H1 (cell line): ENCODE measurements at regions not wholly inside any gene's neighbourhood (a gene's known extent, or its start where the extent isn't known, plus 50 kb on each side); places are given as distances from the start of the nearest gene placed in this dataset.

ENCODE experiments used
- CTCF ChIA-PET: fragments of 300-600 bp; sonication (Branson Sonifier 250); formaldehyde crosslinking; loops from one replicate; lab custom pipeline; 2021; ENCODE audit not compliant: partially characterized antibody; lab: Charles Lee
- POLR2A ChIA-PET: fragments of 300-600 bp; sonication (Branson Sonifier 250); formaldehyde crosslinking; loops from one replicate; lab custom pipeline; 2021; ENCODE audit warnings: inconsistent platforms; ENCODE audit not compliant: partially characterized antibody; lab: Charles Lee
- DNase-seq, 2 experiments: peaks; one replicate each; pipeline versions ENCODE4 v3.0.0 to v3.0.0-alpha.2; 2010 to 2022; ENCODE audit warnings: low spot score in 2 of 2, low read depth in 1 of 2, mixed read lengths in 1 of 2
- FAIRE-seq: peaks from 2 replicates; lab custom pipeline; 2011; peaks lifted over from hg19 to GRCh38; lab: Jason Lieb, UNC
- H2AFZ ChIP-seq: 2 replicates; pipeline ENCODE4 v1.8.1; 2012; ENCODE audit warnings: low read length, inconsistent platforms
- H2AK5ac ChIP-seq: 2 replicates; pipeline ENCODE4 v1.6.1; 2013; ENCODE audit warnings: low read depth, low read length
- H2BK120ac ChIP-seq: replicated peaks from 2 replicates; pipeline ENCODE3; 2013; ENCODE audit warnings: low read depth, low read length, inconsistent platforms
- H2BK12ac ChIP-seq: 2 replicates; pipeline ENCODE4 v1.6.1; 2013; ENCODE audit warnings: low read depth, low read length
- H2BK15ac ChIP-seq: 2 replicates; pipeline ENCODE4 v1.6.1; 2013; ENCODE audit warnings: low read length
- H2BK20ac ChIP-seq: 2 replicates; pipeline ENCODE4 v1.6.1; 2013; ENCODE audit warnings: low read length
- H2BK5ac ChIP-seq: 2 replicates; pipeline ENCODE4 v1.6.1; 2013; ENCODE audit warnings: low read depth, low read length
- H3K14ac ChIP-seq: 2 replicates; pipeline ENCODE4 v1.6.1; 2013; ENCODE audit warnings: inconsistent platforms; ENCODE audit not compliant: insufficient read length
- H3K18ac ChIP-seq: 2 replicates; pipeline ENCODE4 v1.6.1; 2013; ENCODE audit warnings: low read length; ENCODE audit errors: extremely low read depth
- H3K23ac ChIP-seq: 2 replicates; pipeline ENCODE4 v1.6.1; 2013; ENCODE audit warnings: inconsistent platforms; ENCODE audit not compliant: insufficient read length
- H3K23me2 ChIP-seq: 2 replicates; pipeline ENCODE4 v1.6.1; 2013; ENCODE audit warnings: low read depth, low read length
- H3K27ac ChIP-seq: 2 replicates; pipeline ENCODE4 v1.6.1; 2011; ENCODE audit warnings: low read depth, low read length, inconsistent platforms
- H3K27me3 ChIP-seq, 4 experiments: replicated peaks in 1 of 4; 1 replicate in 1 of 4; 2 replicates in 3 of 4; pipeline versions ENCODE4 v1.6.1 to v1.8.1; 2011 to 2013; ENCODE audit warnings: low read length in 3 of 4, mild to moderate bottlenecking in 3 of 4, inconsistent platforms in 2 of 4, mixed read lengths in 2 of 4, moderate library complexity in 1 of 4; ENCODE audit not compliant: control insufficient read depth in 3 of 4, insufficient read depth in 3 of 4; ENCODE audit errors: extremely low read depth in 1 of 4
- H3K36me3 ChIP-seq, 4 experiments: 2 replicates each; pipeline versions ENCODE4 v1.6.1 to v1.8.1; 2011 to 2013; ENCODE audit warnings: mild to moderate bottlenecking in 4 of 4, low read length in 3 of 4, moderate library complexity in 2 of 4, control low read depth in 1 of 4, inconsistent platforms in 1 of 4; ENCODE audit not compliant: insufficient read depth in 4 of 4, control insufficient read depth in 2 of 4
- H3K4ac ChIP-seq: replicated peaks from 2 replicates; pipeline ENCODE3; 2013; ENCODE audit warnings: low read length, low read depth, mixed read lengths, inconsistent platforms; ENCODE audit not compliant: insufficient read length
- H3K4me1 ChIP-seq, 4 experiments: replicated peaks in 1 of 4; 1 replicate in 1 of 4; 2 replicates in 3 of 4; pipeline versions ENCODE4 v1.6.1 to v1.8.1; 2011 to 2013; ENCODE audit warnings: low read length in 3 of 4, inconsistent platforms in 2 of 4, mixed read lengths in 1 of 4; ENCODE audit not compliant: insufficient read depth in 4 of 4, control insufficient read depth in 3 of 4
- H3K4me2 ChIP-seq, 2 experiments: 2 replicates each; pipeline versions ENCODE4 v1.6.1 to v1.8.1; 2011 to 2013; ENCODE audit warnings: low read depth in 2 of 2, low read length in 2 of 2, control low read depth in 1 of 2, inconsistent platforms in 1 of 2, mild to moderate bottlenecking in 1 of 2; ENCODE audit not compliant: insufficient read depth in 1 of 2
- H3K4me3 ChIP-seq, 4 experiments: fragments of 200-600, 300-600 bp in 1 of 4; sonication (generic), shearing (Covaris generic), sonication (Bioruptor Twin) in 1 of 4; 2 replicates each; pipeline versions ENCODE4 v1.5.1 to v1.8.1; 2011 to 2016; ENCODE audit warnings: low read length in 4 of 4, low read depth in 3 of 4, control low read depth in 2 of 4, inconsistent platforms in 2 of 4, mild to moderate bottlenecking in 2 of 4, mixed read lengths in 1 of 4, moderate library complexity in 1 of 4; ENCODE audit not compliant: insufficient read depth in 2 of 4; ENCODE audit errors: extremely low read depth in 1 of 4
- H3K56ac ChIP-seq: replicated peaks from 2 replicates; pipeline ENCODE3; 2013; ENCODE audit warnings: low read depth, mild to moderate bottlenecking, mixed read lengths, low read length, inconsistent platforms; ENCODE audit not compliant: insufficient read length
- H3K79me1 ChIP-seq: 2 replicates; pipeline ENCODE4 v1.6.1; 2013; ENCODE audit warnings: low read depth, low read length, control low read depth
- H3K79me2 ChIP-seq, 2 experiments: 2 replicates each; pipeline versions ENCODE4 v1.6.1 to v1.8.1; 2012 to 2013; ENCODE audit warnings: low read length in 2 of 2, mild to moderate bottlenecking in 2 of 2, inconsistent platforms in 1 of 2; ENCODE audit not compliant: insufficient read depth in 2 of 2, control insufficient read depth in 1 of 2
- H3K9ac ChIP-seq, 4 experiments: replicated peaks in 1 of 4; 1 replicate in 1 of 4; 2 replicates in 3 of 4; pipeline versions ENCODE4 v1.6.1 to v1.8.1; 2011 to 2013; ENCODE audit warnings: low read depth in 3 of 4, low read length in 3 of 4, control low read depth in 2 of 4, mild to moderate bottlenecking in 2 of 4, moderate library complexity in 2 of 4, inconsistent platforms in 1 of 4; ENCODE audit errors: extremely low read depth in 1 of 4
- H3K9me3 ChIP-seq, 2 experiments: 2 replicates each; pipeline versions ENCODE4 v1.6.1 to v1.8.1; 2012 to 2013; ENCODE audit warnings: mild to moderate bottlenecking in 2 of 2, moderate library complexity in 2 of 2, control low read depth in 1 of 2, inconsistent platforms in 1 of 2, low read depth in 1 of 2, low read length in 1 of 2, mixed read lengths in 1 of 2; ENCODE audit not compliant: insufficient read depth in 2 of 2
- H4K20me1 ChIP-seq, 2 experiments: replicated peaks in 1 of 2; 2 replicates each; pipeline versions ENCODE3 to v1.8.1; 2011 to 2013; ENCODE audit warnings: inconsistent platforms in 2 of 2, low read length in 2 of 2, mild to moderate bottlenecking in 1 of 2; ENCODE audit not compliant: insufficient read depth in 2 of 2, control insufficient read depth in 1 of 2
- H4K5ac ChIP-seq: 2 replicates; pipeline ENCODE4 v1.6.1; 2013; ENCODE audit warnings: low read length, low read depth, mixed read lengths, inconsistent platforms; ENCODE audit not compliant: insufficient read length
- H4K8ac ChIP-seq: 2 replicates; pipeline ENCODE4 v1.8.0; 2013; ENCODE audit warnings: mild to moderate bottlenecking, moderate library complexity, low read length, inconsistent platforms; ENCODE audit not compliant: insufficient read depth; ENCODE audit errors: extremely low read depth
- H4K91ac ChIP-seq: replicated peaks from 2 replicates; pipeline ENCODE3; 2013; ENCODE audit warnings: low read length, mixed read lengths, inconsistent platforms; ENCODE audit not compliant: insufficient read length
- SIN3A ChIP-seq, 2 experiments: IDR thresholded peaks in 1 of 2; conservative IDR thresholded peaks in 1 of 2; 2 replicates each; pipeline ENCODE4 v1.6.1; 2011 to 2012; ENCODE audit warnings: low read length in 2 of 2, improper control_type of control experiment in 1 of 2, low read depth in 1 of 2, mild to moderate bottlenecking in 1 of 2
- SP4 ChIP-seq: IDR thresholded peaks from 2 replicates; pipeline ENCODE4 v1.6.1; 2012; ENCODE audit warnings: low read length, inconsistent platforms
- WGBS, 2 experiments: shearing (Covaris generic) in 1 of 2; methylation state at CpG; one replicate each; pipeline versions ENCODE4 v1.1.6 to v1.1.7; 2013 to 2015; ENCODE audit warnings: low lambda C conversion rate in 2 of 2, mixed read lengths in 2 of 2, inconsistent platforms in 1 of 2, low coverage in 1 of 2, missing lambda C conversion rate in 1 of 2; ENCODE audit not compliant: insufficient replicate concordance in 2 of 2, insufficient coverage in 1 of 2, insufficient read length in 1 of 2; ENCODE audit errors: extremely low coverage in 1 of 2, missing lambda C conversion rate in 1 of 2; 5-methylcytosine and 5-hydroxymethylcytosine counted together

GRCh38 chr16:86117235-86117634 lies 218.3 kb downstream of the IRF8 start:
- Histone ChIP-seq H3K9me3 (no peaks in the 10 kb centered on the region), H4K8ac (peak overlapping the region; percentile 57; the same call in 1 of the 2 replicates), H3K4me1 (peaks cover 0 to 5% (median 0%) of the 10 kb centered on the region in 4 experiments; a peak in 2 of 7 replicates), H2BK5ac (no peak overlapping the region), H3K79me1 (no peaks in the 10 kb centered on the region), H3K4me2 (no peak overlapping the region), H4K5ac (no peak overlapping the region), H3K4me3 (no peak overlapping the region), H3K36me3 (no peaks in the 10 kb centered on the region), H3K4ac (no peak overlapping the region), H3K9ac (no peak overlapping the region), H2BK12ac (no peak overlapping the region), H3K23me2 (peaks cover 3% of the 10 kb centered on the region; the same call in 1 of the 2 replicates), H3K79me2 (no peaks in the 10 kb centered on the region), H2AFZ (no peak overlapping the region), H3K27me3 (0 out of 7 replicates have a peak, but pooled peaks cover 0 to 2% (median 0%) of the 10 kb centered on the region in 4 experiments), H3K27ac (no peak overlapping the region), H2AK5ac (no peak overlapping the region)
- FAIRE-seq (no peak), DNase-seq (no peak)
- POLR2A ChIA-PET: no interaction called here
- TF ChIP-seq SP4: no peak
- TF ChIP-seq SIN3A (conservative IDR thresholded peaks at IDR 0.05 in 1 of 2, IDR thresholded peaks at IDR 0.05 in 1 of 2; ENCODE audit: low read depth in 1 of 2, low read length in 2 of 2): no peak
- TF ChIP-seq, all 59 proteins: peak for 0
- Histone ChIP-seq H4K20me1 (no peaks in the 10 kb centered on the region), H2BK120ac (no peak overlapping the region), H2BK15ac (no peak overlapping the region), H3K18ac (no peak overlapping the region), H2BK20ac (no peak overlapping the region), H3K23ac (no peak overlapping the region), H4K91ac (no peak overlapping the region), H3K14ac (no peak overlapping the region), H3K56ac (no peak overlapping the region)
- CTCF ChIA-PET: interaction anchor here (0.8 to 2.2 kb wide), 2 partner anchors 45 to 401 kb away, joined by 3 to 8 read pairs; no protein-coding TSS in a partner anchor
- 92% methylated on average over 5 of the region's 5 CpGs; no CpG with 5 or more reads in 1 of the 2 experiments for WGBS, 2 experiments
